Left lung (tissue), 4 donors: ENCODE measurements at regions not wholly inside any gene's neighbourhood (a gene's known extent, or its start where the extent isn't known, plus 50 kb on each side); places are given as distances from the start of the nearest gene placed in this dataset.

Source experiments
- ATAC-seq: fragments of 200-7000 bp; cut with Tn5 transposase; one replicate; pipeline ENCODE4 v1.9.1; 2020; ENCODE audit warnings: moderate library complexity
- DNase-seq, 4 donors: peaks; one replicate each; pipeline ENCODE4 v3.0.0-alpha.2; 2013 to 2020
- H3K27ac ChIP-seq, 2 donors: fragments of 200-600 bp; sonication (generic) in 1 of 2; one replicate each; pipeline versions ENCODE4 v1.5.0 to v1.8.0; 2020 to 2021
- H3K27me3 ChIP-seq, 2 donors: fragments of 200-600 bp; sonication (generic) in 1 of 2; one replicate each; pipeline versions ENCODE4 v1.5.0 to v1.8.0; 2020 to 2021
- H3K36me3 ChIP-seq, 2 donors: fragments of 200-600 bp; sonication (generic) in 1 of 2; one replicate each; pipeline versions ENCODE4 v1.5.0 to v1.8.0; 2020 to 2021
- H3K4me1 ChIP-seq, 2 donors: fragments of 200-600 bp; one replicate each; pipeline ENCODE4 v1.8.0; 2021
- H3K4me3 ChIP-seq, 2 donors: fragments of 200-600 bp; sonication (generic) in 1 of 2; one replicate each; pipeline versions ENCODE4 v1.5.0 to v1.8.0; 2020 to 2021; ENCODE audit warnings: mild to moderate bottlenecking in 1 of 2
- H3K9me3 ChIP-seq, 2 donors: fragments of 200-600 bp; sonication (generic) in 1 of 2; one replicate each; pipeline versions ENCODE4 v1.5.0 to v1.8.0; 2020 to 2021
- intact Hi-C, 2 donors: fragments of 100-400 bp; cut with DNase I; formaldehyde crosslinking; loops; one replicate each; pipeline versions ENCODE4 v1.11.2 to v1.14.2; 2022
- TF ChIP-seq, protein P1 (sequence below), 2 donors: fragments of 200-600 bp; sonication (generic) in 1 of 2; IDR thresholded peaks; one replicate each; pipeline versions ENCODE4 v1.5.0 to v1.8.0; 2021; ENCODE audit warnings: antibody characterized with exemption in 2 of 2
- donor health status: DM: no; HTN: yes; CAD: no.
- donor health status: DM: no; HTN: no; CAD: no.

DNA sequence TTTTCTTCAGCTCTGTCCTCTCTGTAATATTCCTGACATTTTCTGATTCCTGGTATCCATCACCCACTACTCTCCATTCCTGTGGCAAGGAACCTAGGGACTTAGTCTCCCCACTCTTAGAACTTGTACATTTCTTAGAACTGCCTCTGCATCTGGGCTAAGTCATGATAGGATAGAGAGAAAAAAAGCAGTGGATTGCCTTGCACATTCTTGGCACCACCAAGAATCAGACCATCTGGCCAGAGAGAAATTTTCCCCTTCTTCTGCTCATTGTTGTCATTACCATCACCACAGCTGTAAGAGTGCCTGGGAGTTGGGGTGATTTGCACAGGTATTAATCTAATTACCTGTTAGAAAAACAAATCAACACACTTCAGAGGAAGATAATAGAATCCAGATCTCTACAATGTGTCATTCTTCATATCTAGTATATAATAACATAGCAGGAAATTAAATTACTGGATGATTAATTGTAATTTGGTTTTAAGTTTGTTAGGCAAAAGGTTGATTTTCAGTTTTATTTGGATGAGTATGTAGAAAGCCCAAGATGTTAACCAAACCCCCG is 264.8 kb upstream of the ZPLD1 start:
- H3K27ac ChIP-seq, result no peak overlapping the region
- DNase-seq (no peak), ATAC-seq (no peak)
- intact Hi-C loops, result no loop called here
- no peak overlapping the region for H3K4me3 ChIP-seq
- no peaks in the 10 kb centered on the region for H3K36me3 ChIP-seq
- H3K27me3 ChIP-seq, result no peaks in the 10 kb centered on the region
- TF ChIP-seq, protein P1, sequence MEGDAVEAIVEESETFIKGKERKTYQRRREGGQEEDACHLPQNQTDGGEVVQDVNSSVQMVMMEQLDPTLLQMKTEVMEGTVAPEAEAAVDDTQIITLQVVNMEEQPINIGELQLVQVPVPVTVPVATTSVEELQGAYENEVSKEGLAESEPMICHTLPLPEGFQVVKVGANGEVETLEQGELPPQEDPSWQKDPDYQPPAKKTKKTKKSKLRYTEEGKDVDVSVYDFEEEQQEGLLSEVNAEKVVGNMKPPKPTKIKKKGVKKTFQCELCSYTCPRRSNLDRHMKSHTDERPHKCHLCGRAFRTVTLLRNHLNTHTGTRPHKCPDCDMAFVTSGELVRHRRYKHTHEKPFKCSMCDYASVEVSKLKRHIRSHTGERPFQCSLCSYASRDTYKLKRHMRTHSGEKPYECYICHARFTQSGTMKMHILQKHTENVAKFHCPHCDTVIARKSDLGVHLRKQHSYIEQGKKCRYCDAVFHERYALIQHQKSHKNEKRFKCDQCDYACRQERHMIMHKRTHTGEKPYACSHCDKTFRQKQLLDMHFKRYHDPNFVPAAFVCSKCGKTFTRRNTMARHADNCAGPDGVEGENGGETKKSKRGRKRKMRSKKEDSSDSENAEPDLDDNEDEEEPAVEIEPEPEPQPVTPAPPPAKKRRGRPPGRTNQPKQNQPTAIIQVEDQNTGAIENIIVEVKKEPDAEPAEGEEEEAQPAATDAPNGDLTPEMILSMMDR (IDR thresholded peaks at IDR 0.05), result no peak
- H3K9me3 ChIP-seq, result no peaks in the 10 kb centered on the region
- no peaks in the 10 kb centered on the region for H3K4me1 ChIP-seq

DNA sequence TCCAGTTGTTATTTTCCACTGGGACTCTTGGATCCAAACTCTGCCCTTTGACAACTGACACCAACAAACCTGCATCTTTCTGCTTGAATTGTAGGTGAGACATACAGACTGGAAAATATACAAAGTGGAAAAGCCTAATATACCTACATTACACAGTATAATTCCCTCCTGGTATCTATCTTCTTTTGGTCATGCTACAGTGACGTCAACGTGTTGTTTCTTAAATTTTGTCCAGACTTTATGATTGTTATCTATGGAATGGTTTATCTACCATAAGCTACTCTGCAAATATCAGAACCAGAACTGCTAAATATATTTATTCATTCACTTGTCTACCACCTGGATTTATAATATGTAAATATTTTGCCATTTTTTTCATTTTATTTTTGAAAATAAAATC is 264.3 kb upstream of the ZPLD1 start:
- H3K4me1 ChIP-seq, result no peaks in the 10 kb centered on the region
- ATAC-seq (no peak), DNase-seq (no peak)
- H3K4me3 ChIP-seq, result no peak overlapping the region
- intact Hi-C loops, result no loop called here
- H3K36me3 ChIP-seq, result no peaks in the 10 kb centered on the region
- H3K9me3 ChIP-seq, result no peaks in the 10 kb centered on the region
- TF ChIP-seq, protein P1 (IDR thresholded peaks at IDR 0.05), result no peak
- H3K27me3 ChIP-seq, result no peaks in the 10 kb centered on the region
- no peak overlapping the region for H3K27ac ChIP-seq

DNA sequence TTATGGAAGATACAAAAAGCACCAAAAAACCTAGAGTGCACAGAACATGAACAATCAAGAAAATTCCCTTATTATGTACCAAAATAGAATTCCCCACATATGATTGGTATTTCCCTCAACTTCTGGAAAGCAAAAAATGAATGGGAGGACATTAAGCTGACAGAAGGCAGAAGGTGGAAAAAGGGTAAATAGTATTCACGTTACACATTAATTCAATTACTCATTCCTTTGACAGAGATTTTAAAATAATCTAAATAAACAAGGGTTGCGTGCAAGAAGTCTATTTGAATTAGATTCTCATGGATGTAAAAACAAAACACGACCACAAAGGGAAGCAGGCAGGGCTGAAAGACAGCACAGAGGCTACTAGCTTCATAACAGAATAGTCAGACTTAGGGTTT is 260.5 kb upstream of the ZPLD1 start:
- H3K36me3 ChIP-seq, result no peaks in the 10 kb centered on the region
- H3K27ac ChIP-seq, result no peak overlapping the region
- DNase-seq (no peak), ATAC-seq (no peak)
- H3K4me3 ChIP-seq, result no peak overlapping the region
- no peaks in the 10 kb centered on the region for H3K9me3 ChIP-seq
- peaks cover 0 to 6% of the 10 kb centered on the region in 2 donors for H3K4me1 ChIP-seq
- TF ChIP-seq, protein P1 (IDR thresholded peaks at IDR 0.05), result no peak
- intact Hi-C loops, result no loop called here
- H3K27me3 ChIP-seq, result no peaks in the 10 kb centered on the region

DNA sequence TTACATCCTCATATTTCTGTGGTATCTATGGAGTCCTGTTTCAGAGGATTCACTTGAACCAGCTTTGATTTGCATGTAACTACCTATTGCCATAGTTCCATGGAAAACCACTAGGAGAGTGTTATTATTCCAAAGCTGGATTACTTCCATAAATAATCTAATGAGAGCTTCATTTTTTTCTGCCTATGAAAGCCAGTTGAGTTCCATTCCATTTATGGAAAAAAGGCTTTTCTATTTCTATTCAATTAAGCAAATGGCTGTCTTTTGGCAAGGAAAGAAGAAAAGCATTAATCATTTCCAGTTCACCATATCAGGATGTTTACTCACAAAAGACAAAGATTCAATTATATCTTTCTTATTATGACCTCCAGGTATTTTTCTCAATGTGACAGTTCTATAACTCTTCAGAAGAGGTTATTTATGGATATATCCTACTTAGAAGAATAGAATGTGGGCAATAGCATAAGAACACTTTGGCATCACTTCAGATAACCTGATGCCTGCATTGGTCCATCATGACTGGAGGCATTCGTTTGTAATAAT is 259.9 kb upstream of the ZPLD1 start:
- Histone ChIP-seq H3K27me3 (no peaks in the 10 kb centered on the region), H3K36me3 (no peaks in the 10 kb centered on the region), H3K4me1 (peaks cover 0 to 11% of the 10 kb centered on the region in 2 donors), H3K9me3 (no peaks in the 10 kb centered on the region), H3K4me3 (no peak overlapping the region), H3K27ac (no peak overlapping the region)
- TF ChIP-seq, protein P1 (IDR thresholded peaks at IDR 0.05), result no peak
- intact Hi-C loops, result no loop called here
- ATAC-seq (no peak), DNase-seq (no peak)

DNA sequence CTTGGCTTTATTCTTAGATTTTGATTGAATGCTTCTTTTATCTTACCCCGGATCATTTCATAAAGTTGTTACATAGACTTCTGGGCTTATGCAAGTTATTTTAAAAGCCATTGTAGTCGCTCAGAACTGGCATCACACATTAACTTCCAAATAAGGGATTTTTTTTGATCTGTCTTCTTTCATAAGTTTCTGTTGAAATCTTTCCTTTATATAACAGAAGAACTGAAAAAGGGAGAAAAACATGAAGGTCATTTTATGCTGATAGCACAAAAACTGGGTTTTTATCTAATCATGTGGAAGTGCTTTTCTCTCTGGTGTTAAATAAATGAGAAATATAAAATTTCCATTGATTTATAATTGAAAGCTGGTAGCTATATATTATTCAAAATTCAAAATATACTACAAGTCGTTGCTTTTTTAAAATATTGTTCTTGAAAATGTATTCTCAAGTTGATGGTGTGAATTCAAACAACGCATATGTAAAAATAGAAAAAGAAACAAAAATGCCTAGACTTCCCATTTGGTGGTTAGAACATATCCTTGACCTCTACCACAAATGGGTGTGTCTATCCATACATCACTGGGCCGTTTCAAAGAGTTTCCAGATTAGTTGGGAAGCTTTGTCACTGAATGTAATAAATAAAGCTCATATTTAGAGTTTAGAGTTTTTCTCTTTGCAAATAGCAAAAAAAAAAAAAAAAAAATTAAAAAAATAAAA is 258.3 kb upstream of the ZPLD1 start:
- H3K27me3 ChIP-seq, result no peaks in the 10 kb centered on the region
- H3K4me3 ChIP-seq, result no peak overlapping the region
- no peak overlapping the region for H3K27ac ChIP-seq
- ATAC-seq (no peak), DNase-seq (no peak)
- H3K9me3 ChIP-seq, result no peaks in the 10 kb centered on the region
- TF ChIP-seq, protein P1 (IDR thresholded peaks at IDR 0.05), result no peak
- H3K36me3 ChIP-seq, result no peaks in the 10 kb centered on the region
- peaks cover 4 to 27% of the 10 kb centered on the region in 2 donors for H3K4me1 ChIP-seq
- intact Hi-C loops, result no loop called here
